Calu3 (cell line): ENCODE measurements at regions not wholly inside any gene's neighbourhood (a gene's known extent, or its start where the extent isn't known, plus 50 kb on each side); places are given as distances from the start of the nearest gene placed in this dataset.

Experiments
- BruUV-seq: library from RNA; stranded (reverse); fragments of 400-500 nt; replicated peaks from 2 replicates; lab custom pipeline; 2021; lab: Mats Ljungman, UMichigan
- CTCF ChIA-PET: fragments of 300-600 bp; sonication (Branson Sonifier 250); formaldehyde crosslinking; loops from one replicate; lab custom pipeline; 2022; ENCODE audit warnings: antibody characterized with exemption; lab: Charles Lee
- DNase-seq: peaks from one replicate; pipeline ENCODE4 v3.0.0; 2022
- H3K27ac Mint-ChIP-seq: one replicate; pipeline ENCODE4 v1.8.0; 2022; ENCODE audit warnings: mixed read lengths; ENCODE audit not compliant: unreplicated experiment
- H3K27me3 Mint-ChIP-seq: one replicate; pipeline ENCODE4 v1.8.0; 2022; ENCODE audit warnings: mixed read lengths; ENCODE audit not compliant: unreplicated experiment
- H3K36me3 Mint-ChIP-seq: one replicate; pipeline ENCODE4 v1.8.0; 2022; ENCODE audit warnings: mild to moderate bottlenecking, moderate library complexity, mixed read lengths; ENCODE audit not compliant: insufficient read depth, unreplicated experiment
- H3K4me1 Mint-ChIP-seq: one replicate; pipeline ENCODE4 v1.8.0; 2022; ENCODE audit warnings: mild to moderate bottlenecking, low read depth, mixed read lengths; ENCODE audit not compliant: unreplicated experiment
- H3K4me3 Mint-ChIP-seq: one replicate; pipeline ENCODE4 v1.8.0; 2022; ENCODE audit warnings: mild to moderate bottlenecking, low read depth, moderate library complexity, mixed read lengths; ENCODE audit not compliant: unreplicated experiment
- H3K9me3 Mint-ChIP-seq: one replicate; pipeline ENCODE4 v1.8.0; 2022; ENCODE audit warnings: low read depth, mixed read lengths; ENCODE audit not compliant: unreplicated experiment
- intact Hi-C: fragments of 100-400 bp; cut with micrococcal nuclease; formaldehyde crosslinking; loops from one replicate; pipeline ENCODE4 v1.10.0; 2022; ENCODE audit not compliant: unreplicated experiment
- TF ChIP-seq, protein P1 (sequence below): fragments of 200-600 bp; IDR thresholded peaks from one replicate; pipeline ENCODE4 v1.8.0; 2022; ENCODE audit warnings: antibody characterized with exemption; ENCODE audit not compliant: unreplicated experiment

DNA sequence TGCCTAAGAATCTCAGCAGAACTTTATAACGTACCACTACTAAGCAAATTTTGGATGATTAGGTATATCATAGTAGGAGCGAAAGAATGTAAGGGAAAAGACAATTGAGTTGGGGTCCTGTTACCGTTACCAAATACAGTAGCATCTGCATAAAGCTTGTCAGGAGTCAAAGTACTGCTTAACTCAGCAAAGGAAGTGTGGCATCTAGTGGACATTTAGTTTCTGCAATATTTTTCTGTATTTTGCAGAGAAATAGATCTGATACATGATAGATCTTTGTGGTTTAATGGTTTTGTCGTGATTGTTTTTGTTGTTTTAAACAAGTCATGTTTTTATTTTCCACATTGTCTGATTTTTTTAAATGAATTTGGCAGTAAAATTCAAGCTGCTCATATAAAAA, 81.0 kb upstream of the SMARCAD1 start:
- DNase-seq: no peak
- no TSS peak for BruUV-seq
- CTCF ChIA-PET: no interaction called here
- Mint-ChIP-seq H3K4me1 (no peaks in the 10 kb centered on the region), H3K36me3 (no peaks in the 10 kb centered on the region), H3K4me3 (no peak overlapping the region), H3K27ac (no peak overlapping the region), H3K9me3 (no peaks in the 10 kb centered on the region), H3K27me3 (no peaks in the 10 kb centered on the region)
- TF ChIP-seq, protein P1, sequence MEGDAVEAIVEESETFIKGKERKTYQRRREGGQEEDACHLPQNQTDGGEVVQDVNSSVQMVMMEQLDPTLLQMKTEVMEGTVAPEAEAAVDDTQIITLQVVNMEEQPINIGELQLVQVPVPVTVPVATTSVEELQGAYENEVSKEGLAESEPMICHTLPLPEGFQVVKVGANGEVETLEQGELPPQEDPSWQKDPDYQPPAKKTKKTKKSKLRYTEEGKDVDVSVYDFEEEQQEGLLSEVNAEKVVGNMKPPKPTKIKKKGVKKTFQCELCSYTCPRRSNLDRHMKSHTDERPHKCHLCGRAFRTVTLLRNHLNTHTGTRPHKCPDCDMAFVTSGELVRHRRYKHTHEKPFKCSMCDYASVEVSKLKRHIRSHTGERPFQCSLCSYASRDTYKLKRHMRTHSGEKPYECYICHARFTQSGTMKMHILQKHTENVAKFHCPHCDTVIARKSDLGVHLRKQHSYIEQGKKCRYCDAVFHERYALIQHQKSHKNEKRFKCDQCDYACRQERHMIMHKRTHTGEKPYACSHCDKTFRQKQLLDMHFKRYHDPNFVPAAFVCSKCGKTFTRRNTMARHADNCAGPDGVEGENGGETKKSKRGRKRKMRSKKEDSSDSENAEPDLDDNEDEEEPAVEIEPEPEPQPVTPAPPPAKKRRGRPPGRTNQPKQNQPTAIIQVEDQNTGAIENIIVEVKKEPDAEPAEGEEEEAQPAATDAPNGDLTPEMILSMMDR: no peak
- intact Hi-C loops: loop anchor here (1.0 to 2.0 kb wide), 2 partner anchors 230 to 335 kb away; no protein-coding TSS in a partner anchor

DNA sequence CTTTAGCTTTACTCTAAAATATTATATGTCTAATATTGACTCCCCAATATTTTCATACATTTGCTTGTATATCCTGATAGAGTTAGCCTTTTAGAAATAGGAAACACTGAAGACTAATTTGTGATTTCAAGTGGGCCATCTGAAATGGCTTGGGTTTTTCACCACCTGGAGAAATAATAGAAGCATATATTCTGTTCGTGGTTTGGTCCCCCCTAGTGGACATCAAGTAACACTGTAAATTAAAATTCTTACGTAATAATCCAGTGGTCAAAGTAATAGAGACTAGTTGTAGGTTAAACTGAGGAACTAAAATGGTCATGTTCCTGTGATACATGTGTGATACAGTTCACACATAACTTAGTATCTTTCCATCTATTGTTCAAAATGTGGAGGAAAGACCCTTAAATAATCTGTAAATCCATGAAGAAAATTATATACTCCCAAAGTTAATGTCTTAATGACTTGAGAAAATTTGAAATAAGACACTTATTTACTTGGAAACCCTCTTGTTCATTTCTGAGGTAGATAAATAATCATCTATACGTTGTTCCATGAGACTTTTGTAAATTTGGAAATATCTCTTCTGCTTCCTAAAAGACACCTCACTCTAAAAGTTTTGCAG, 79.8 kb upstream of the SMARCAD1 start:
- no peak overlapping the region for H3K4me3 Mint-ChIP-seq

DNA sequence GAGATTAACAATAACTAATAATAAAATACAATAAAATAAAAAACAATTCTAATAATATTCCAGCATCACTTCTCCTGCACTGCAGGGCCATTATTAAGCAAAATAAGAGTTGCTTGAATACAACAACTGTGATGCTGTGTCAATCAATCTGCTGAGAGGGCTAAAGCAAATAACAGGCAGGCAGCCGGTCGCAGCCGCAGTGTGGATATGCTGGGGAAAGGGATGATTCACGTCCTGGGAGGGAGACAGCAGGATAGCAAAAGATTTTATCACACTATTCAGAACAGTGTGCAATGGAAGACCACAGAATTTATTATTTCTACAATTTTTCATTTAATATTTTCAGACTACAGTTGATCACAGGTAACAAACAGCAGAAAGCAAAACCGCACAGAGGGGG, 76.5 kb upstream of the SMARCAD1 start:
- H3K27me3 Mint-ChIP-seq: no peaks in the 10 kb centered on the region
- no peak overlapping the region for H3K27ac Mint-ChIP-seq
- DNase-seq: no peak
- H3K9me3 Mint-ChIP-seq: no peaks in the 10 kb centered on the region
- no peak overlapping the region for H3K4me3 Mint-ChIP-seq
- CTCF ChIA-PET: no interaction called here
- BruUV-seq: no TSS peak
- TF ChIP-seq, protein P1: no peak
- H3K4me1 Mint-ChIP-seq: no peaks in the 10 kb centered on the region
- intact Hi-C loops: no loop called here
- H3K36me3 Mint-ChIP-seq: no peaks in the 10 kb centered on the region

More for the DNA sequence above, 79.8 kb upstream of the SMARCAD1 start:
- no peaks in the 10 kb centered on the region for H3K36me3 Mint-ChIP-seq
- no peaks in the 10 kb centered on the region for H3K9me3 Mint-ChIP-seq
- peak; percentile 21 for DNase-seq
- H3K4me1 Mint-ChIP-seq: no peaks in the 10 kb centered on the region
- H3K27ac Mint-ChIP-seq: no peak overlapping the region
- BruUV-seq: no TSS peak
- CTCF ChIA-PET: no interaction called here
- intact Hi-C loops: loop anchor here (1.0 to 2.0 kb wide), 2 partner anchors 231 to 337 kb away; no protein-coding TSS in a partner anchor
- TF ChIP-seq, protein P1: peak; percentile 44
- H3K27me3 Mint-ChIP-seq: no peaks in the 10 kb centered on the region

DNA sequence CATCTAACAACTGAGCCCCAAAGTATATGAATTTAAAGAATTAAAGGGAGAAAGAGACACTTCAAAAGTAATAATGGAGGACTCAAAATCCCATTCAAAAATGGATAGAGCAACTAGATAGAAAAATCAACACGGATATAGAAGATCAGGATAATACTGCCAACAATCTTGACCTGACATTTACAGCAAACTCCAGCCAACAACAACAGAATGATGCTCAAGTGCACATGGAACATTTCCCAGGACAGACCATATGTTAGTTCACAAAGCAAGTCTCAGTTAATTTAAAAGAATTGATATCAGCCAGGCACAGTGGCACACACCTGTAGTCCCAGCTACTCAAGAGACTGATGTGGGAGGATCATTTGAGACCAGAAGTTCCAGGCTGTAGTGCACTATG, 72.0 kb upstream of the SMARCAD1 start:
- no peaks in the 10 kb centered on the region for H3K9me3 Mint-ChIP-seq
- no TSS peak for BruUV-seq
- H3K4me1 Mint-ChIP-seq: no peaks in the 10 kb centered on the region

More for the DNA sequence above, 72.0 kb upstream of the SMARCAD1 start:
- Mint-ChIP-seq H3K27ac (no peak overlapping the region), H3K4me3 (no peak overlapping the region), H3K36me3 (no peaks in the 10 kb centered on the region), H3K27me3 (no peaks in the 10 kb centered on the region)
- intact Hi-C loops: no loop called here
- CTCF ChIA-PET: no interaction called here
- TF ChIP-seq, protein P1: no peak
- no peak for DNase-seq
